ENCODE measurements at regions not wholly inside any gene's neighbourhood (a gene's known extent, or its start where the extent isn't known, plus 50 kb on each side); places are given as distances from the start of the nearest gene placed in this dataset.

- CTCF ChIA-PET, result interaction anchor here (0.9 kb wide), 1 partner anchor 20 kb away, joined by 4 read pairs; no protein-coding TSS in a partner anchor
- no peak overlapping the region for H3K4me3 Mint-ChIP-seq (ENCODE audit: unreplicated experiment)
- peaks cover 9% of the 10 kb centered on the region for H3K27me3 Mint-ChIP-seq (ENCODE audit: insufficient read depth, unreplicated experiment)
- no peaks in the 10 kb centered on the region for H3K36me3 ChIP-seq (ENCODE audit: control insufficient read depth, insufficient read depth, low read length)
- H3K9me3 ChIP-seq, result no peaks in the 10 kb centered on the region
- intact Hi-C loops (cut with micrococcal nuclease; ENCODE audit: unreplicated experiment), result no loop called here
- no peak overlapping the region for H3K4me3 ChIP-seq (ENCODE audit: low read depth, low read length)
- H3K4me1 Mint-ChIP-seq (ENCODE audit: low read depth, unreplicated experiment), result no peaks in the 10 kb centered on the region
- H3K36me3 Mint-ChIP-seq (ENCODE audit: insufficient read depth, unreplicated experiment), result no peaks in the 10 kb centered on the region
- H3K4me1 ChIP-seq, result no peaks in the 10 kb centered on the region
- POLR2A ChIA-PET, result no interaction called here
- no peak overlapping the region for H3K27ac Mint-ChIP-seq (ENCODE audit: unreplicated experiment)
- no TSS peak for BruUV-seq (replicated peaks)
- TF ChIP-seq CTCF (IDR thresholded peaks at IDR 0.05; ENCODE audit: insufficient read depth in 1 of 2, low read depth in 1 of 2, low read length in 1 of 2, severe bottlenecking in 1 of 2, unreplicated experiment in 1 of 2), result no peak
- H3K27me3 ChIP-seq (replicated peaks; ENCODE audit: control insufficient read depth, insufficient read depth, low read length), result no peaks in the 10 kb centered on the region
- DNase-seq, result no peak
- H3K9me3 Mint-ChIP-seq (ENCODE audit: unreplicated experiment), result no peaks in the 10 kb centered on the region
Measured at GRCh38 chr2:123915380-123915779, 109.7 kb upstream of the CNTNAP5 start.

- Histone ChIP-seq H3K36me3 (ENCODE audit: control insufficient read depth, insufficient read depth, low read length) (no peaks in the 10 kb centered on the region), H3K9me3 (no peaks in the 10 kb centered on the region), H3K4me1 (no peaks in the 10 kb centered on the region), H3K4me3 (ENCODE audit: low read depth, low read length) (no peak overlapping the region), H3K27me3 (replicated peaks; ENCODE audit: control insufficient read depth, insufficient read depth, low read length) (no peaks in the 10 kb centered on the region)
- ChIA-PET CTCF (no interaction called here), POLR2A (no interaction called here)
- no peaks in the 10 kb centered on the region for H3K4me1 Mint-ChIP-seq (ENCODE audit: low read depth, unreplicated experiment)
- H3K4me3 Mint-ChIP-seq (ENCODE audit: unreplicated experiment), result no peak overlapping the region
- no peak for TF ChIP-seq CTCF (IDR thresholded peaks at IDR 0.05; ENCODE audit: insufficient read depth in 1 of 2, low read depth in 1 of 2, low read length in 1 of 2, severe bottlenecking in 1 of 2, unreplicated experiment in 1 of 2)
- intact Hi-C loops (cut with micrococcal nuclease; ENCODE audit: unreplicated experiment), result no loop called here
- H3K27ac Mint-ChIP-seq (ENCODE audit: unreplicated experiment), result no peak overlapping the region
- DNase-seq, result no peak
- H3K36me3 Mint-ChIP-seq (ENCODE audit: insufficient read depth, unreplicated experiment), result no peaks in the 10 kb centered on the region
- BruUV-seq (replicated peaks), result no TSS peak
- no peaks in the 10 kb centered on the region for H3K9me3 Mint-ChIP-seq (ENCODE audit: unreplicated experiment)
- H3K27me3 Mint-ChIP-seq (ENCODE audit: insufficient read depth, unreplicated experiment), result peaks cover 9% of the 10 kb centered on the region
Measured at GRCh38 chr2:123916051-123916450, 109.0 kb upstream of the CNTNAP5 start.

- H3K27ac Mint-ChIP-seq (ENCODE audit: unreplicated experiment), result no peak overlapping the region
- no peaks in the 10 kb centered on the region for H3K27me3 ChIP-seq (replicated peaks; ENCODE audit: control insufficient read depth, insufficient read depth, low read length)
- no peaks in the 10 kb centered on the region for H3K9me3 Mint-ChIP-seq (ENCODE audit: unreplicated experiment)
- intact Hi-C loops (cut with micrococcal nuclease; ENCODE audit: unreplicated experiment), result no loop called here
- no peak overlapping the region for H3K4me3 Mint-ChIP-seq (ENCODE audit: unreplicated experiment)
- no peaks in the 10 kb centered on the region for H3K4me1 Mint-ChIP-seq (ENCODE audit: low read depth, unreplicated experiment)
- BruUV-seq (replicated peaks), result no TSS peak
- peaks cover 9% of the 10 kb centered on the region for H3K27me3 Mint-ChIP-seq (ENCODE audit: insufficient read depth, unreplicated experiment)
- H3K36me3 Mint-ChIP-seq (ENCODE audit: insufficient read depth, unreplicated experiment), result no peaks in the 10 kb centered on the region
- H3K9me3 ChIP-seq, result no peaks in the 10 kb centered on the region
- no peaks in the 10 kb centered on the region for H3K4me1 ChIP-seq
- H3K4me3 ChIP-seq (ENCODE audit: low read depth, low read length), result no peak overlapping the region
- TF ChIP-seq CTCF (IDR thresholded peaks at IDR 0.05; ENCODE audit: insufficient read depth in 1 of 2, low read depth in 1 of 2, low read length in 1 of 2, severe bottlenecking in 1 of 2, unreplicated experiment in 1 of 2), result no peak
- ChIA-PET POLR2A (no interaction called here), CTCF (no interaction called here)
- H3K36me3 ChIP-seq (ENCODE audit: control insufficient read depth, insufficient read depth, low read length), result no peaks in the 10 kb centered on the region
- DNase-seq, result no peak
Measured at GRCh38 chr2:123916531-123916930, 108.6 kb upstream of the CNTNAP5 start.

Measured in Caco-2 (cell line).